ENCODE measurements at regions not wholly inside any gene's neighbourhood (a gene's known extent, or its start where the extent isn't known, plus 50 kb on each side); places are given as distances from the start of the nearest gene placed in this dataset.

DNA sequence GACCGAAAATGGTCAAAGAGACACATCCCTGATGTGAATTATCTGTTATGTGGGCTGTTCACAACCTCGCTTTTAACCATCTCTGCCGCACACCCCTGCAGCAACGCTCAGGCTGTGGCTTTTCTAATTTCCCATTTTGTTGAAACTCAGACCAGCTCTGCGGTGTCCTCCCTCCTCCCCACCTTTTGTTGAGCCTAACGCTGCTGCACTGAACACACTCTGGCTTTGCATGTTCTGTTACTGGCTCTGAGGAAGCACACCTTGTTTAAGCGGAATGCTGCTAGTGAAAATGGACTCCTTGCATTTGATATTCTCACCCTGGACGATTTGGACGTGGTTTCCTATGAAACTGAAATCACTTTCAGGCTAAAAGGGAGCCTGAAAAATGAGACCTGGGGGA lies 198.5 kb upstream of the MTNR1B start:
- ATAC-seq (no peak), DNase-seq (no peak)
- H3K27me3 Mint-ChIP-seq, result peaks cover 10 to 47% (median 17%) of the 10 kb centered on the region in 5 donors
- POLR2A ChIA-PET, result no interaction called here
- peaks cover 4 to 10% (median 7%) of the 10 kb centered on the region in 4 donors for H3K4me1 Mint-ChIP-seq
- H3K4me3 Mint-ChIP-seq, result no peak overlapping the region
- no peak overlapping the region for H3K27ac Mint-ChIP-seq
- no peaks in the 10 kb centered on the region for H3K36me3 Mint-ChIP-seq
- H3K9me3 Mint-ChIP-seq, result peaks cover 0 to 5% (median 0%) of the 10 kb centered on the region in 9 donors

DNA sequence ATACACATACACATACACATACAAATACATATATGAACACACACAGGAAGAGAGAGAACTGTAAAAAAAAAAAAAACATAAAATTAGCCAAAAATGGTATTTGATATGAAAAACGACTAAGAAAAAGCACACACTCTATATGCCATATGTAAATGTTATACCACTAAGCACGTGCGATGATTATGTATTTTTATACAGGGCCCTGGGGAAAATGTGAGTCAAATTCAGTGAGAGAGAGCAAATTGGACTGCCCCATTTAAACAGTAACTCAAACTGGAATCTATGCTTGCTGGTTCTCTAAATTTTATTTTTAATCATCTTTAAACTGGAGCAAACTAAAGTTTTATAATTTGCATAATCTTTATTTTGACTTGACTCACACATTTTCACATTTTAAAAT lies 197.8 kb upstream of the MTNR1B start:
- DNase-seq (no peak), ATAC-seq (no peak)
- Mint-ChIP-seq H3K36me3 (no peaks in the 10 kb centered on the region), H3K9me3 (peaks cover 0 to 5% (median 0%) of the 10 kb centered on the region in 9 donors), H3K4me1 (peaks cover under 1 to 6% (median 3%) of the 10 kb centered on the region in 4 donors), H3K27me3 (peaks cover 10 to 44% (median 14%) of the 10 kb centered on the region in 5 donors), H3K27ac (no peak overlapping the region), H3K4me3 (no peak overlapping the region)
- POLR2A ChIA-PET, result no interaction called here

DNA sequence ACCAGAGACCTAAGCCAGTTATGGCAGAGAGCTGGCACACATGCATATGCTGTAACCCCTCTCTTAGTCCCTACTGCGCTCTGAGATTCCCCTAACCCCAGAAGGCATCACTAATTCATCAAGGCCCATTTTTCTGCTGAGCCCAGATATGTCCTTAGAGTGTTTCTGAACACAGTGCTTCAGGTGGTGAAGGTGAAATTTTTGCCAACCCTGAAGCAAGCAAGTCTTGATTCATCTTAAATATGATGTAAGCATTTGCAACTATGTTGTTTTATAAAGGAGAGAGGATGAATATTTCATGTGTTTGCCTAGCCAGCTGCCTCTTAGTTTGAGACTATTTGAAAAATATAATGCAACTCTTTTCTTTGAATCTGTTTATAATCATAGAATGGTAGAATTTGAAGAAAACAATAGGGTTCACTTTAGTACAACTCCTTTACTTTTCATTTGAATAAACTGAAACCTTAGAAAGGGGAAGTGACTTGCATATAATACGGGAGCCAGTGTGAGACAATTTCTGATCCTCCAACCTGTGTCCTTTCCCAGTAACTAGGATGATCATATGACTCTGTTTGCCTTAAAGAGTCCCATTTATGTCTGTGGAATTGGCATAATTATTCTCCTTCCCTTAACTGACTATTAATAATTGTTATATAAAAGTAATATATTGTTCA lies 194.3 kb upstream of the MTNR1B start:
- ATAC-seq, result no peak
- DNase-seq, result no peak
- H3K27ac Mint-ChIP-seq, result no peak overlapping the region
- POLR2A ChIA-PET, result no interaction called here
- H3K36me3 Mint-ChIP-seq, result no peaks in the 10 kb centered on the region
- H3K27me3 Mint-ChIP-seq, result peaks cover 0 to 15% (median 5%) of the 10 kb centered on the region in 5 donors
- H3K4me3 Mint-ChIP-seq, result no peak overlapping the region
- peaks cover 0 to 2% (median 0%) of the 10 kb centered on the region in 4 donors for H3K4me1 Mint-ChIP-seq
- H3K9me3 Mint-ChIP-seq, result no peaks in the 10 kb centered on the region

DNA sequence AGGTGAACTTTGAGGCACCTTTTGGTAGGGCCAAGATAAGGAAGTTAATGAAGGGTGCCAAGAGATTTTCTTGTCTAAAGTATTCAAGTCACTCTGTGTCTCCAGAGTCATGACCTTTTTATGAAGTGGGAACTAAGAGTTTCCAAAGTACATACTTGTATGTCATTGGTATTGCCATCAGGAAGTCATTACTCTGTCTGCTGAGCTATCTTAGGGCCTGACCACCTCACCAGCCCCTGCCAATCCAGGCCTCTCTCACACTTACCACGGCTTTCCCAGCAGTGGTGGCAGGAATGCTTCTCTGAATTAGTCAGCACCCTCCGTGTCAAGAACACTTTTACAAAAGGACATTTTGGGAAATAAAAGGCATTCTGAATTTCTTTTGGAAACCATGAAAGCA lies 192.8 kb upstream of the MTNR1B start:
- DNase-seq (no peak), ATAC-seq (no peak)
- no peaks in the 10 kb centered on the region for H3K9me3 Mint-ChIP-seq
- no peak overlapping the region for H3K4me3 Mint-ChIP-seq
- H3K27me3 Mint-ChIP-seq, result peaks cover 0 to 4% (median under 1%) of the 10 kb centered on the region in 5 donors
- no peaks in the 10 kb centered on the region for H3K36me3 Mint-ChIP-seq
- no peaks in the 10 kb centered on the region for H3K4me1 Mint-ChIP-seq
- POLR2A ChIA-PET, result no interaction called here
- no peak overlapping the region for H3K27ac Mint-ChIP-seq

DNA sequence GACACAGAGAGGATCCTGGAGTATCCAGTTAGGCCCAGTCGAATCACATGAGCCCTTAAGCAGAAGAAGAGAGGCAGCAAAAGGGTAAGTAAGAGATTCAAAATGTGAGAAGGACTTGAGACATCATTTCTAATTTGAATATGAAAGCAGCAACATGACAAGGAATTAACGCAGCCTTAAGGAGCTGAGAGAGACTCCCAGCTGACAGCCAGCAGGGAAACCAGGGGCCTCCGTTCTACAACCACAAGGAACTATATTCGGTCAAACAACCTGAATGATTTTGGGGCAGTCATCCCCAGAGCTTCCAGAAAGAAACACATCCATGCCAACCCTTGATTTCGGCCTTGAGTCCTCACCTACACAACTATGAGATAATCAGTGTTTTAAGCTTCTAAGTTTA lies 189.7 kb upstream of the MTNR1B start:
- Mint-ChIP-seq H3K27me3 (peaks cover 0 to 4% (median 1%) of the 10 kb centered on the region in 5 donors), H3K4me3 (no peak overlapping the region), H3K36me3 (no peaks in the 10 kb centered on the region), H3K27ac (no peak overlapping the region), H3K9me3 (no peaks in the 10 kb centered on the region), H3K4me1 (no peaks in the 10 kb centered on the region)
- POLR2A ChIA-PET, result no interaction called here
- DNase-seq (no peak), ATAC-seq (no peak)

- no peaks in the 10 kb centered on the region for H3K36me3 Mint-ChIP-seq
- H3K27me3 Mint-ChIP-seq, result peaks cover 0 to 4% (median 1%) of the 10 kb centered on the region in 5 donors
- H3K27ac Mint-ChIP-seq, result no peak overlapping the region
- no peaks in the 10 kb centered on the region for H3K4me1 Mint-ChIP-seq
- H3K9me3 Mint-ChIP-seq, result no peaks in the 10 kb centered on the region
- POLR2A ChIA-PET, result no interaction called here
- ATAC-seq (no peak), DNase-seq (no peak)
- H3K4me3 Mint-ChIP-seq, result no peak overlapping the region
Observed at GRCh38 chr11:92781151-92781550, 188.3 kb upstream of the MTNR1B start.

- no peak overlapping the region for H3K4me3 Mint-ChIP-seq
- no peaks in the 10 kb centered on the region for H3K36me3 Mint-ChIP-seq
- H3K27me3 Mint-ChIP-seq, result peaks cover 0 to 4% (median 1%) of the 10 kb centered on the region in 5 donors
- no peaks in the 10 kb centered on the region for H3K4me1 Mint-ChIP-seq
- ATAC-seq, result no peak
- no peak for DNase-seq
- POLR2A ChIA-PET, result no interaction called here
- no peaks in the 10 kb centered on the region for H3K9me3 Mint-ChIP-seq
- H3K27ac Mint-ChIP-seq, result no peak overlapping the region
Observed at GRCh38 chr11:92782806-92783205, 186.6 kb upstream of the MTNR1B start.

DNA sequence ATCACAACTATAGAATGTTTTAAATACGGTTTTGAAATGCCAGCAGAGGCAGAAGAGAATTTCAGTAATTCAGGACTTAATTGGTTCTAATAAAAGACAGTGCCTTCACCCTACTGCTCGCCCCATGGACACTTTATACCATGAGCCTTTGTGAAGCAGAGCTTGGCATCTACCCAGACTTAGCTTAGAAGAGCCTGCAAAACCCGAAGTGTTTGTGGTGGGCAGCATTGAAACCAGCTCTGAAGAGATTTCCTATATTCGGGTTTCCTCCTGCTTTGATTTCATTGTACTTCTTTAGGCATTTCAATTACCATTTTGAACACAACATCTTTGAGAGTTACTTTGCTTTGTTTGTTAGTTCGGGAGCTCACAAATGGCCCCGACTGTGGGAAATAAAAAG lies 185.1 kb upstream of the MTNR1B start:
- Mint-ChIP-seq H3K36me3 (no peaks in the 10 kb centered on the region), H3K27me3 (peaks cover 0 to 2% (median 1%) of the 10 kb centered on the region in 5 donors), H3K27ac (no peak overlapping the region), H3K4me1 (no peaks in the 10 kb centered on the region), H3K9me3 (no peaks in the 10 kb centered on the region), H3K4me3 (no peak overlapping the region)
- no peak for DNase-seq
- POLR2A ChIA-PET, result no interaction called here
- ATAC-seq, result no peak

DNA sequence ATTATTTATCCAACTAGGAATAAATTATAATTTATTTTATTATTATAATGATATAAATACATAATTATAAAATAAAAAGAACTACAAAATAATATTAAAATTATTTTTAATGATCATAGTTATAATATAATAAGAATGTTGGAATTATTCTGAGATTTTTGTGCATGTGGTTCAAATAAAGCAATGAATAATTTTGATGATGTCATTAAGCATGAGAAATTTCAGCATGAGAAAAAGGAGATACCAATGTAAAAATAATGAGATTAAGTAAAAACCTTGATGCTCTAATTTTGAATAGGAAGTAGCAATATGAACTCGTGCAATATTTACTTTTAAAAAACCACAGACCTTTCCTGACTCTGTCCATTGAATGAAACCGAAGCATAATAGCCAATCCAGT lies 181.8 kb upstream of the MTNR1B start:
- Mint-ChIP-seq H3K4me3 (no peak overlapping the region), H3K4me1 (no peaks in the 10 kb centered on the region), H3K36me3 (no peaks in the 10 kb centered on the region), H3K27ac (no peak overlapping the region), H3K27me3 (peaks cover 0 to under 1% (median 0%) of the 10 kb centered on the region in 5 donors), H3K9me3 (no peaks in the 10 kb centered on the region)
- POLR2A ChIA-PET, result no interaction called here
- ATAC-seq, result no peak
- DNase-seq, result no peak

DNA sequence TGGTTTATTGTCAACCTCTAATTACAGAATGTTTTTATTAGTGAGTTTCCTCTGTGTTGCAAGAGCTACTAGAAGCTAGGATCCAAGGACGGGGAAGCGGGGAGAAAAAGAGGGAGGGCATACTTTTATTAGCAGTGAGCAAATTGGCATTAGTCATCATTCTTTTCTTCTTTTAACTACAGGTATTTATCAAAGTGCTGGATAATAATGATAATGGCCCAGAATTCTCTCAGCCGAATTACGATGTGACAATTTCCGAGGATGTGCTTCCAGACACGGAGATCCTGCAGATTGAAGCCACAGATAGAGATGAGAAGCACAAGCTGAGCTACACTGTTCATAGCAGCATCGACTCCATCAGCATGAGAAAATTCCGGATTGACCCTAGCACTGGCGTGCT lies 179.7 kb upstream of the MTNR1B start:
- H3K4me3 Mint-ChIP-seq, result no peak overlapping the region
- H3K27me3 Mint-ChIP-seq, result no peaks in the 10 kb centered on the region
- POLR2A ChIA-PET, result no interaction called here
- H3K4me1 Mint-ChIP-seq, result no peaks in the 10 kb centered on the region
- ATAC-seq (no peak), DNase-seq (no peak)
- H3K9me3 Mint-ChIP-seq, result peaks cover 0 to 1% (median 0%) of the 10 kb centered on the region in 9 donors
- H3K27ac Mint-ChIP-seq, result no peak overlapping the region
- H3K36me3 Mint-ChIP-seq, result no peaks in the 10 kb centered on the region

DNA sequence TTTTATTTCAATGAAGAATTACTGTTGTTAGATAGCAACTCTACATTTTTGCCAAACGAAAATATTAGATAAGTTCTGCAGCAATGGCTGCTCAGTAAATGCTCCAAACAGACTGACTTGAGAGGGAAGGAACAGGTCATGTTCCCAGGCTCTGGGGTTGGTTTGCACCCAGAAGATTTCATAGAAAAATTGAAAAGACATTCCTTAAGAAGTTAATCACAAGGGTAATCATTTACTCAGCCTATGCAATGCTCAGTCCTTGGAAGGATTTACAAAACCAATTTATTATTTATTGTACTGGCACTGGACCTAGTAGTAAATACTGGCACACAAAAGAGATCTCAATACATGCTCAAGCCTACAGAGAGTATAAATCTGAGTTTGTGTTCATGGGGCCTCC lies 179.1 kb upstream of the MTNR1B start:
- no peak for DNase-seq
- no peak for ATAC-seq
- Mint-ChIP-seq H3K4me3 (no peak overlapping the region), H3K9me3 (peaks cover 0 to 3% (median 0%) of the 10 kb centered on the region in 9 donors), H3K27me3 (no peaks in the 10 kb centered on the region), H3K36me3 (no peaks in the 10 kb centered on the region), H3K4me1 (no peaks in the 10 kb centered on the region), H3K27ac (no peak overlapping the region)
- POLR2A ChIA-PET, result no interaction called here

DNA sequence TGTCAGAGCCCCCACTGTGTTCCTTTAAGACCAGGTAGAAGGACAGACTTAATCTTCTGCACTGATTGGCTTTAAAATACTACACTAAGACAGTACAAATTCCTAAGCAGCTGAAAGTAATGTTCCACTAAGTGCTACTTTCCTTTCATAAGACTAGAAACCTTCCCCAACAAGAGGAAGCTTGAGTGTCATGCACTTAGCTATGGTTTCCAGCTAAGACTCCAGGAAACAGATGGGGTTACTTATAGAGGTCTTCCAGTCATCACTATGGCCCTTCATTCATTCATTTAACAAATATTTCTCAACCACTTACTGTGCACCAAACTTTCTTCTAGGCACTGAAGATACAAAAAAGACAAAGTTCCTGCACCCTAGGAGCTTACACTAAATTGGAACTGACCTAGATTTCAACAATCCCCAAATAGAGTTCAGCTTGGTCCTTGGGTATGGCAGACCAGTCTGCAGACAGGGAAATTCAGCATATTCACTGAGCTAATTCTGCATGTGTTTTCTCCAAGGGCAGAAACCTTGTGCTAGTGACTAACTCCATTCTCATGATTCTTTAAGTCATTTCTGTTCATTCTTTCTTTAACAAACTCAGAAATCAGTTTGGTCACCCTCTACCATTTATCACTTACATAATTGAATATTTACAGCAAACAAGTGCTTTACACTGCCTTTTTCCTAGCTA lies 178.4 kb upstream of the MTNR1B start:
- POLR2A ChIA-PET, result no interaction called here
- Mint-ChIP-seq H3K4me1 (no peaks in the 10 kb centered on the region), H3K27ac (no peak overlapping the region)

GRCh38 chr11:92791886-92792285 lies 177.6 kb upstream of the MTNR1B start:
- no peak for ATAC-seq
- no peaks in the 10 kb centered on the region for H3K4me1 Mint-ChIP-seq
- H3K9me3 Mint-ChIP-seq, result peaks cover 0 to 3% (median 0%) of the 10 kb centered on the region in 9 donors
- no peak for DNase-seq
- POLR2A ChIA-PET, result no interaction called here
- no peak overlapping the region for H3K4me3 Mint-ChIP-seq
- no peaks in the 10 kb centered on the region for H3K36me3 Mint-ChIP-seq
- peaks cover 0 to 3% (median 0%) of the 10 kb centered on the region in 5 donors for H3K27me3 Mint-ChIP-seq
- H3K27ac Mint-ChIP-seq, result no peak overlapping the region

More for the DNA sequence above, 178.4 kb upstream of the MTNR1B start:
- H3K9me3 Mint-ChIP-seq, result peaks cover 0 to 3% (median 0%) of the 10 kb centered on the region in 9 donors
- ATAC-seq, result no peak
- no peaks in the 10 kb centered on the region for H3K36me3 Mint-ChIP-seq
- peaks cover 0 to 2% (median 0%) of the 10 kb centered on the region in 5 donors for H3K27me3 Mint-ChIP-seq
- DNase-seq, result no peak
- no peak overlapping the region for H3K4me3 Mint-ChIP-seq

- peaks cover 0 to 4% (median 0%) of the 10 kb centered on the region in 9 donors for H3K9me3 Mint-ChIP-seq
- H3K4me1 Mint-ChIP-seq, result no peaks in the 10 kb centered on the region
- no peak overlapping the region for H3K27ac Mint-ChIP-seq
- ATAC-seq (no peak), DNase-seq (no peak)
- peaks cover 0 to 3% (median 0%) of the 10 kb centered on the region in 5 donors for H3K27me3 Mint-ChIP-seq
- no peaks in the 10 kb centered on the region for H3K36me3 Mint-ChIP-seq
- POLR2A ChIA-PET, result no interaction called here
- no peak overlapping the region for H3K4me3 Mint-ChIP-seq
Observed at GRCh38 chr11:92793189-92793588, 176.3 kb upstream of the MTNR1B start.
